ENCODE measurements at regions not wholly inside any gene's neighbourhood (a gene's known extent, or its start where the extent isn't known, plus 50 kb on each side); places are given as distances from the start of the nearest gene placed in this dataset.

DNA sequence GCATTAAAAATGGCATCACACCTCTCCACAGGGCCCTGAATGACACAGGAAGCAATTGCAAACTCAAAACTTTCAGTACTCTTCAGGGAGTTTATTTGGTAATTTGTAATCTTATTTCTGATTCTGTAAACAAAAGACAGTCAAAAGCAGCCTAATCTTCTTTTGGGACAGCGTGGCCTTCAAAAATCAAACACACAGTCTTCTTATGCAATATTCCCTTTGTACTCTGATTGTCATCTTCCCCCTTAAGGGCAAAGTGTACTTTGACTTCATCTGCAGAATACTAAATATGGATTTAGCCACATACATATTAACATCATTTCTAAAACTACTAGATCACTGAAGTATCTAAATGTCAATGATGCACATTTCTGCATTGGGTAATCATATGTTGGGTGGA is 322.0 kb downstream of the MZT1 start:
- Histone ChIP-seq H3K9me3 (ENCODE audit: low read depth, low read length) (no peaks in the 10 kb centered on the region), H3K27me3 (ENCODE audit: insufficient read depth, low read length) (no peaks in the 10 kb centered on the region), H3K4me3 (ENCODE audit: low read length) (no peak overlapping the region), H3K4me1 (ENCODE audit: insufficient read depth, low read length) (no peaks in the 10 kb centered on the region)

DNA sequence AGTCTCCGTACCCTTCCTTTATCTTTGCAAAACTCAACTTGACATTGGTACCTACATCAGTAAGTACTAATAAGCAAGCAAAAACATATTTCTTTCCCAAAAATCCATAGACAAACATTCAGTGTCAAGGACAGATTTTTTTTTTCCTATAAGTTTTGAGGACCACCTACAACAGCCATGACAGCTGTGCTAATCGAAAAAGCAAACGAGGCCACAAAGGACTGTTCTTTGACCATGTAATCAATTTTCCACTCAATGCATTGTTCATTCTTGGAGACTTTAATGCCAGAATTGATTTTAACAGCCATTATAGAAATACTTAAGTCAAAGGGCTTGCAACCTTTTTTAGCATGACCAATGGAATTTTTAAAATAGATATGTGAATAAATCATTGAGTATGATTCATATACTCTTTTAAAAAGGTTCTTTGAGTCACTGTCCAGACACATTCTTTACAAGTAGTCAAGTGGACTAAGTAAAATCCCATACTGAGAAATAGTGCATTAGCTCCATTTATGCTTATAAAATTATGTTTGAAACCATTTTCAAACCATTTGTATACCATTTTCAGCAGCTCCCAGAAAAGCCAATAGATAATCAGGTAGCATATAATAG is 323.9 kb downstream of the MZT1 start:
- no peaks in the 10 kb centered on the region for H3K4me1 ChIP-seq (ENCODE audit: insufficient read depth, low read length)
- no peak overlapping the region for H3K4me3 ChIP-seq (ENCODE audit: low read length)
- no peaks in the 10 kb centered on the region for H3K27me3 ChIP-seq (ENCODE audit: insufficient read depth, low read length)
- H3K9me3 ChIP-seq (ENCODE audit: low read depth, low read length): no peaks in the 10 kb centered on the region

DNA sequence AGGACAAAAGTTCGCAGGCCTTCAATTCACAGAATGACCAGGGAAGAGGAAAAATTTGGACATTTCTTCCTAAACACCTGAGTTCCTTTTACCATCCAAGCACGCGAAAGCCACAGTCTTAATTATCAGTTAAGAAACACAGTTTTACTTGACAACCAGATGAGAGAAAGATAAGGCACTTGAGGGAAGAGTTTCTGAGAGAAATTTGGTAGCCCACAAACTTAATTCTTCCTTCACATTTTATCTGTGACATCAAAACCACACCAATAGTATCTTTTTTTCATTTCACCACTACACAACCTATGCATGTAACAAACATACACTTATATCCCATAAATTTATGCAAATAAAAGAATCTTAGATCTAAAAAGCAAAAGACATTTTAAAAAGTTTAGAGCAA is 326.6 kb downstream of the MZT1 start:
- H3K9me3 ChIP-seq (ENCODE audit: low read depth, low read length): no peaks in the 10 kb centered on the region

DNA sequence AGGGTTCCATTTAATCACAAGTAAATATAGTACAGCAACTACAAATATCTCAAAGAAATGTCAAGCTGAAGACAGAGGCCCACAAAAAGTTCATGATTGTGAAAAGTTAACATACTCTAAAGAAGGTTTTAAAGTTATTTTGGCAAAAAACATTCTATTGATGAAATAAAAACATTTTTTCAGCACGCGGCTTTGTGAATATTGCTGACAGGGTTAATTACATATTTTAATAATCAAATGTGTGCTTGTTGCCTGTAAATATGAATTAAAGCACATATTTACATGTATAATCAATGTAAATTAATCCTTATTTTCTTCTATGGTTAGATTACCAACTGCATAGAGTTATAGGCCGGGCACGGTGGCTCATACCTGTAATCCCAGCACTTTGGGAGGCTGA is 328.1 kb downstream of the MZT1 start:
- H3K27me3 ChIP-seq (ENCODE audit: insufficient read depth, low read length): no peaks in the 10 kb centered on the region
- no peak overlapping the region for H3K4me3 ChIP-seq (ENCODE audit: low read length)
- no peaks in the 10 kb centered on the region for H3K9me3 ChIP-seq (ENCODE audit: low read depth, low read length)
- H3K4me1 ChIP-seq (ENCODE audit: insufficient read depth, low read length): no peaks in the 10 kb centered on the region

More for the DNA sequence above, 326.6 kb downstream of the MZT1 start:
- no peaks in the 10 kb centered on the region for H3K4me1 ChIP-seq (ENCODE audit: insufficient read depth, low read length)
- no peak overlapping the region for H3K4me3 ChIP-seq (ENCODE audit: low read length)
- H3K27me3 ChIP-seq (ENCODE audit: insufficient read depth, low read length): no peaks in the 10 kb centered on the region

DNA sequence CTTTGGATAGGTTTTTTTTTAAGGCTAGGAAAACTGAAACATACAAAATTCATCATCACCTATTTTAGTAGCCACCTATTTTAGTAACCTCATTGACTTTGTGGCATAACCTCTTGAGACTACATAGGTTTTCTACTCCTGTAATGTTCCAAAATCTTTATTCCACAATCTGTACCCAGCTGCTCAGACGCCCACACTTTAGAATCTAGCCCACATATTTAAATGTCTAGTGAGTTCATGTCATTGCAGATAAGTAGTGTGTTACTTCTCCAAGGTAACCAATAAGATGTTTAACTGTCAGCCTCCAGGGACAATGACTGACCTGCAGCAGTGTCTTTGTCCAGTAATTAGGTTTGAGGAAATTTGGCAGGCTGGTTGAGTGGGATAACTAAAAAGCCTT is 330.2 kb downstream of the MZT1 start:
- Histone ChIP-seq H3K4me1 (ENCODE audit: insufficient read depth, low read length) (no peaks in the 10 kb centered on the region), H3K9me3 (ENCODE audit: low read depth, low read length) (no peaks in the 10 kb centered on the region), H3K27me3 (ENCODE audit: insufficient read depth, low read length) (no peaks in the 10 kb centered on the region), H3K4me3 (ENCODE audit: low read length) (no peak overlapping the region)

DNA sequence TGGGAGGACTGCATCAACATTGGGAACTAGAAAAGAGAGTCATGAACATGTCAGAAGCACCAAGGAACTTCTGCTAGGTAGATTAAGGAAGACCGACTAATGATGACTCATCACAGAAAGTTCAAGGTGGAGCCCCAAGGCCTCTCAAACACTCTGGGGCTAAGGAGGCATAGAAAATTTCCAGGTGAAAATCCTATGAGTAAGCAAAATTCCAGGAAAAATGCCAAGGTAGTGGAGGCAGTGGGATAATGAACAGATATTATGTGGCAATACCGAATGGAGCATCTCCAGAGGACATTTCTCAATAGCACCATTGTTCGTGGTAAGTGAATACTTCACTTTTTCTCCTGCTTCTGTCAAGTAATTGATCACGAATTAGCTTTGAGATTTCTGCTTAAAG is 336.5 kb downstream of the MZT1 start:
- Histone ChIP-seq H3K4me1 (ENCODE audit: insufficient read depth, low read length) (no peaks in the 10 kb centered on the region), H3K4me3 (ENCODE audit: low read length) (no peak overlapping the region), H3K9me3 (ENCODE audit: low read depth, low read length) (no peaks in the 10 kb centered on the region), H3K27me3 (ENCODE audit: insufficient read depth, low read length) (no peaks in the 10 kb centered on the region)

DNA sequence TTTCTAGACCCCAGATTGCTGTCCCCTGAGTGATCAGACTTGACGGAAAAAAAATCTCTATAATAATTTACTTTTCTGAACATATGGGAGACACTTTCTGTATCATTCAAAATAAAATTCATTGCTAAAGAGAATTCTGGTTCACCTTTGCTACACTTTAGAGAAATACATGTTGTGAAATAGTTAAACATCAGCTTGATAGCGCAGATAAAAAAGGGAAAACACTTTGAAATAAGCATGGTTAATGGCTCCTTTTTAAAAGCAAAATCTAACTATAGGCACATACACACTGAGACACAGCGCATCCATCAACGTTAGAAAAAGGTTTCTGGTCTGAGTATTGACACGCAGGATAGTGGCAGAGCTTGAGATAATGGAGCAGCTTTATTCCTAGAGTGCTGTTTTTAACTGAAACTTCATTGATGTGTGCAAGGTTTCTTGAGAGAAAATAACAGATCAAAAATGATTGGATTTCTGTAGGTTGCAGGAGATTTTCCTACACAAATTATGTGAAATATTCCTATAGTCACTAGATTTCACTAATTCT is 341.2 kb downstream of the MZT1 start:
- Histone ChIP-seq H3K27me3 (ENCODE audit: insufficient read depth, low read length) (no peaks in the 10 kb centered on the region), H3K4me3 (ENCODE audit: low read length) (no peak overlapping the region), H3K9me3 (ENCODE audit: low read depth, low read length) (no peaks in the 10 kb centered on the region), H3K4me1 (ENCODE audit: insufficient read depth, low read length) (peaks cover 12% of the 10 kb centered on the region)

DNA sequence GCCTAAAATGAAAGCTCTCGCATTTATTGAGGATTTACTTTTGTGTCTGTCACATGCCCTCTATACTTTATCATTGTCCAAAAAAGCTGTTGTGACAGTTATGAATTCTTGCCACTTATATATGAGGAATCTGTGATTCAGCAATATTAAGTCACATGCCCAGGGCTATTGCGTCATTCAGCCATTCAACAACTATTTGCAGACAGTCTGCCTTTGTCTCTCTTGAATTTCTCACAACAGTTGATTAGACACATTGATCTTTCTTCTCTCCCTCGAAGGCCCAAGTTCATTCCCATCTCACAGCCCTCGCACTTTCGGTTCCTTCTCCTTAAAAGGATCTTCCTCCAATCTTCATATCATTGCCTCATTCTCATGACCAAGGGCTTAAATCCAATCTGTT is 342.6 kb downstream of the MZT1 start:
- no peaks in the 10 kb centered on the region for H3K27me3 ChIP-seq (ENCODE audit: insufficient read depth, low read length)
- H3K9me3 ChIP-seq (ENCODE audit: low read depth, low read length): no peaks in the 10 kb centered on the region
- H3K4me1 ChIP-seq (ENCODE audit: insufficient read depth, low read length): peaks cover 12% of the 10 kb centered on the region
- no peak overlapping the region for H3K4me3 ChIP-seq (ENCODE audit: low read length)

DNA sequence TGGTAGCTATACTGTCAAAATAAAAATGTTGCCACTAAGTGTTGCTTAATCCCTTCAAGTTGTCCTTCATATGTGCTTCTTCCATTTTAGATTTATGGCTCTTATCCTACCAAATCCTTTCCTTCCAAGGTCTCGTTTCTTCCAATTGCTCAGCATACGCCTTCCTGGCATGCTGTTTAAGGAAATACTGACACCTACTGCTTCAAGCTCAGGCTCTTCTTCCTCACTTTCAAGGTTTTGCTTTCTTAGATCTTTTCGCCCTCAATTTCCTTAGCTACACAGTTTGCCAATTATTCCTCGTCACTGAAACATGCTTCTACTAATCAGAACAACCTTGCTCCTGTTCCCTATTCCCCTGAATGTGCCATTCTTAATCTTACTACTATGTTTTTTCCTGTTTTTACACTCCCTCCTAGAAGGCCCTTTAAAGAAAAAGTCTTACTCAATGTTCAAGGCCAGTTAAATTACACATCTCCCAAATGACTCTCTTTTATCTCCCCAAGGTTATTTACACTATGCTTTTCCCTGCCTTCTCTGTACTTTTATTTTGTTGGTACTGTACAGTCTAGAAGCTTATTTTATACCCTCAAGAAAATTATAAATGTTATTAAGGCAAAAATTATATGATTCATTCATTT is 343.1 kb downstream of the MZT1 start:
- no peak overlapping the region for H3K4me3 ChIP-seq (ENCODE audit: low read length)
- peaks cover 12% of the 10 kb centered on the region for H3K4me1 ChIP-seq (ENCODE audit: insufficient read depth, low read length)
- no peaks in the 10 kb centered on the region for H3K9me3 ChIP-seq (ENCODE audit: low read depth, low read length)
- H3K27me3 ChIP-seq (ENCODE audit: insufficient read depth, low read length): no peaks in the 10 kb centered on the region

DNA sequence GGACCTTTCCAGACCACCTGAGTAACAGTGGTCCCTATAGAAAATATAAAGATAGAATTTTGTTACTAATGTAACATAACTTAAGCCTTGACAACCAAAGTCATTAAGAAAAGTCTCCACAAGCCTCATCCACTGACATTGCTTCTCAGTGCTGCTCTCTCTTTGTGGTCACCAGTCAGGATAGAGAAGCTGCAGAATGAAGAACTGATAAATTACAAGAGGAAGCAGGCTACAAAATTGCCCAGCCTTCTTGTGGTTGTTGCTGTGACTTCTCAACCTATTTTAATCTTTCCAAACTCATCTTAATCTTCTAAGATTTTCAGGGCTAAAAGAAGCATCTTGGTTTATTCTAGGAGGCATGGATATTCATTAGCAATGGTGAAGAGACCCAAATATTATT is 343.8 kb downstream of the MZT1 start:
- no peaks in the 10 kb centered on the region for H3K27me3 ChIP-seq (ENCODE audit: insufficient read depth, low read length)
- no peaks in the 10 kb centered on the region for H3K9me3 ChIP-seq (ENCODE audit: low read depth, low read length)
- H3K4me1 ChIP-seq (ENCODE audit: insufficient read depth, low read length): peaks cover 12% of the 10 kb centered on the region
- H3K4me3 ChIP-seq (ENCODE audit: low read length): no peak overlapping the region

DNA sequence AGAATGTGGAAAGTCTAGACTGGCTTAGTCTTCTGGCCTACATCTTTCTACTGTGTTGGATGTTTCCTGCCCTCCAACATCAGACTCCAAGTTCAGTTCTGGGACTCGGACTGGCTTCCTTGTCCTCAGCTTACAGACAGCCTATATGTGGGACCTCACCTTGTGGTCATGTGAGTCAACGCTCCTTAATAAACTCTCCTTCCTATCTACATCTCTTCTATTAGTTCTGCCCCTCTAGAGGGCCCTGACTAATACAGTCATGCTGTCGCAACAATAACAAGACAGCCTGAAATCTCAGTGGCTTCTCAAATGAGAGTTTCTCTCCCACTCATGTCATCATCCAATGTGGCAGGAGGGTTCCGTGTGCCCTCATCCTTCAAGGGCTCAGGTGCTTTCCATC is 347.8 kb downstream of the MZT1 start:
- H3K9me3 ChIP-seq (ENCODE audit: low read depth, low read length): no peaks in the 10 kb centered on the region
- H3K4me3 ChIP-seq (ENCODE audit: low read length): no peak overlapping the region
- no peaks in the 10 kb centered on the region for H3K27me3 ChIP-seq (ENCODE audit: insufficient read depth, low read length)
- peaks cover 6% of the 10 kb centered on the region for H3K4me1 ChIP-seq (ENCODE audit: insufficient read depth, low read length)

DNA sequence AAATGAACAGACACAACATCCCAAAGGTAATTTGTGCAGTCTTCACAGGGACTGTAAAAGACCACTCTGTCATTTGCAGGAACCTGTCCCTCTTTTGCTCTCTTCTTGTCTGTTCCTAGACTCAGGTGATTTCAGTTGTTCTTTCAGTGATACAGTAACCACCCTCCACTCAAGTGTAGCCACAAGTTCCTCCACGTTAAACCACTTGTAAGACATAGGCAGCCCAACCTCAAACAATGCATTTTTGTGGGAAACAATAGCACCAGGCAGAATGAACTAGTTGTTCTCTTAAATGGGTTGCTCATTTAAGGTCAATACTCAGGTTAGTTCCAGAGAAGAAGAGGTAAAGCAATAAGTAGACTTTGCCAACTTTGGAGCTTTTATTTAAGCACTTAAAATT is 359.4 kb downstream of the MZT1 start:
- Histone ChIP-seq H3K4me1 (ENCODE audit: insufficient read depth, low read length) (no peaks in the 10 kb centered on the region), H3K9me3 (ENCODE audit: low read depth, low read length) (no peaks in the 10 kb centered on the region), H3K4me3 (ENCODE audit: low read length) (no peak overlapping the region), H3K27me3 (ENCODE audit: insufficient read depth, low read length) (no peaks in the 10 kb centered on the region)

DNA sequence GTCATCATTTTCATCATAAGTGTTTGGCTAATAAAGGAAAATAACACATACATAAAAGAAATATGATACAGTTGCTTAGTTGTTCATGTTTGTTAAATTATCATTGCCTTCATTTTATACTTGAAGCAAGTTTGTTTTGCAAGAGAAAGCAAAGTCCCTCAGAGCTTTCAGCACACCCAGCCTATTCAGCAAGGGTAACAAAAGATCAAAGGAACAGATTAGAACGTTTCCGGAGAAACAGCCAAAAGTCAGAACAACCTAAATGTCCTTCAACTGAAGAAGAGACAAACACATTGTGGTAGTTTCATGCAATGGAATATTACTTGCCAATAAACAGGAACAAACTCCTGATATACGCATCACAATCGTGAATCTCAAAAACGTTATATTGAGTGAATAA is 380.7 kb downstream of the MZT1 start:
- Histone ChIP-seq H3K4me1 (ENCODE audit: insufficient read depth, low read length) (no peaks in the 10 kb centered on the region), H3K4me3 (ENCODE audit: low read length) (no peak overlapping the region), H3K9me3 (ENCODE audit: low read depth, low read length) (no peaks in the 10 kb centered on the region), H3K27me3 (ENCODE audit: insufficient read depth, low read length) (no peaks in the 10 kb centered on the region)

DNA sequence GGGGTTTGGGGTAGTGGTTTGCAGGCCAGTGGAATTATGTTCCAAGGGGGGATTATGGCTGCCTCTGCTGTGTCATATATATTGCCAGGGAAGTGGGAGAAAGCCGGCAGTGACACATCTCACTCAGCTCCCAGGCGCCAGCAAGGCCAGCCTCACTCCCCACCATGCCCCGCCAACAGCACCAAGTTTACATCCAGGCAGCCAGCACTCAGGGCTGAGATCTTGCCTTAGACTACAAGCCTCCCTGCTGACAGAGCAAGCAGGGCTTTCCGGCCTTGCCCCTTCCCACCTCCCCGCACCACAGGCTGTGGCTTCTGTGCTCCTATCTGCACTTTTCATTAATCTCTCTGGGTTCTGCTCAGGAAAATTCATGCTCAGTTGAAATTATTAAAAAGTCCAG is 385.1 kb downstream of the MZT1 start:
- Histone ChIP-seq H3K4me3 (ENCODE audit: low read length) (no peak overlapping the region), H3K9me3 (ENCODE audit: low read depth, low read length) (no peaks in the 10 kb centered on the region), H3K27me3 (ENCODE audit: insufficient read depth, low read length) (no peaks in the 10 kb centered on the region), H3K4me1 (ENCODE audit: insufficient read depth, low read length) (no peaks in the 10 kb centered on the region)

DNA sequence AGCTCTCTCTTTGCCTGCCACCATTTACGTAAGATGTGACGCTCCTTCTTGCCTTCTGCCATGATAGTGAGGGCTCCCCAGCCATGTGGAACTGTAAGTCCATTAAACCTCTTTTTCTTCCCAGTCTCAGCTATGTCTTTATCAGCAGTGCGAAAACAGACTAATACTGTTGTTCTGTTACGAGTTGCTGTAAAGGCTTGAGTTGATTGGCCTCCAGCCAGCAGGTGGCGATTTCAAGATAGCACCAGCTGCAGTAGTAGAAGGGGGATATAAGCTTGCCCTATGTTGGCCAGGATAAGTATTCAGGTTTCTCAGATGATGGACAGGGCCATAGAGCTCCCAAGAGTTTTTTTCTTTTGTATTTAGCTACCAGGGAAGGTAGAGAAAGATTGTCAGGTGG is 385.5 kb downstream of the MZT1 start:
- no peaks in the 10 kb centered on the region for H3K9me3 ChIP-seq (ENCODE audit: low read depth, low read length)
- H3K27me3 ChIP-seq (ENCODE audit: insufficient read depth, low read length): no peaks in the 10 kb centered on the region
- no peak overlapping the region for H3K4me3 ChIP-seq (ENCODE audit: low read length)
- no peaks in the 10 kb centered on the region for H3K4me1 ChIP-seq (ENCODE audit: insufficient read depth, low read length)
